ENCODE measurements at regions not wholly inside any gene's neighbourhood (a gene's known extent, or its start where the extent isn't known, plus 50 kb on each side); places are given as distances from the start of the nearest gene placed in this dataset.
"Not testable (repeated sequence)": the region's sequence is repeated elsewhere in the genome, so short reads cannot be mapped to it uniquely, and the experiment has no call there.

DNA sequence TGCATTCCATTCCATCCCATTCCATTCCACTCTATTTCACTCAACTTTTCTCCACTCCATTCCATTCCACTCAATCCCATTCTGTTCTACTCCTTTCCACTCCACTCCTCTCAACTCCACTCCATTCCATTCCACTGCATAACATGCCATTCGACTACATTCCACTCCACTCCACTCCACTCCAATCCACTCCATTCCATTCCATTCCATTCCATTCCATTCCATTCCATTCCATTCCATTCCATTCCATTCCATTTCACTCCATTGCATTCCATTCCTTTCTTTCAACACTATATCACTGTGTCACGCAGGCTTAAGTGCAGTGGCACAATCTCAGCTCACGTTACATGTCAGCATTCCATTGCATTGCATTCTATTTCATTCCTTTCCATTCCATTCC lies 1430.4 kb downstream of the TSPY10 start:
- not testable (repeated sequence) for H3K27ac Mint-ChIP-seq, H3K27me3 Mint-ChIP-seq, H3K36me3 Mint-ChIP-seq, H3K4me1 Mint-ChIP-seq, H3K4me3 Mint-ChIP-seq, ATAC-seq
- H3K9me3 Mint-ChIP-seq: peaks cover 84% of the 10 kb centered on the region

DNA sequence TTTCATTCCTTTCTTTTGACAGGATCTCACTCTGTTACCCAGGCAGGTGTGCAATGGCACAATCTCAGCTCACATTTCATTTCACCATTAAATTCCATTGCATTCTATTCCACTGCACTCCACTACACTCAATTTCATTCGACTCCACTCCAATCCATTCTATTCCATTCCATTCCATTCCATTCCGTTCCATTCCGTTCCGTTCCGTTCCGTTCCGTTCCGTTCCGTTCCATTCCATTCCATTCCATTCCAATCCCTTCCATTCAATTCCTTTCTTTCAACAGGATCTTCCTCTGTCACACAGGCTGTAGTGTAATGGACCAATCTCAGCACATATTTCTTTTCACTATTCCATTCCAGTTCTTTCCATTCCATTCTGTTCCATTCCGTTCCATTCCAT lies 1445.7 kb downstream of the TSPY10 start:
- H3K4me3 Mint-ChIP-seq: no peak overlapping the region
- H3K4me1 Mint-ChIP-seq: no peaks in the 10 kb centered on the region
- no peak overlapping the region for H3K27ac Mint-ChIP-seq
- ATAC-seq: no peak
- no peaks in the 10 kb centered on the region for H3K27me3 Mint-ChIP-seq
- peaks cover 14% of the 10 kb centered on the region for H3K36me3 Mint-ChIP-seq
- peaks cover 94% of the 10 kb centered on the region for H3K9me3 Mint-ChIP-seq

DNA sequence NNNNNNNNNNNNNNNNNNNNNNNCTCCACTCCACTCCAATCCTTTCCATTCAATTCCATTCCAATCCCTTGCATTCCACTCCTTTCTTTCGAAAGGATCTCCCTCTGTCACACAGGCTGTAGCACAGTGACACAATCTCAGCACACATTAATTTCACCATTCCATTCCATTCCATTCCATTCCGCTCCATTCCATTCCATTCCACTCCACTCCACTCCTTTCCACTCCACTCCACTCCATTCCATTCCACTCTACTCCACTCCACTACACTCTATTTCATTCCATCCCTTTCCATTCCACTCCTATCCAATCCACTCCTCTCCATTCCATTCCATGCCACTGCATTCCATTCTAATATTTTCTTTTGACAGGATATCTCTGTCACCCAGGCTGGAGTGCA lies 1459.0 kb downstream of the TSPY10 start:
- no peaks in the 10 kb centered on the region for H3K4me1 Mint-ChIP-seq
- H3K4me3 Mint-ChIP-seq: no peak overlapping the region
- no peak overlapping the region for H3K27ac Mint-ChIP-seq
- peaks cover 100% of the 10 kb centered on the region for H3K9me3 Mint-ChIP-seq
- peaks cover 20% of the 10 kb centered on the region for H3K36me3 Mint-ChIP-seq
- no peak for ATAC-seq
- H3K27me3 Mint-ChIP-seq: no peaks in the 10 kb centered on the region

DNA sequence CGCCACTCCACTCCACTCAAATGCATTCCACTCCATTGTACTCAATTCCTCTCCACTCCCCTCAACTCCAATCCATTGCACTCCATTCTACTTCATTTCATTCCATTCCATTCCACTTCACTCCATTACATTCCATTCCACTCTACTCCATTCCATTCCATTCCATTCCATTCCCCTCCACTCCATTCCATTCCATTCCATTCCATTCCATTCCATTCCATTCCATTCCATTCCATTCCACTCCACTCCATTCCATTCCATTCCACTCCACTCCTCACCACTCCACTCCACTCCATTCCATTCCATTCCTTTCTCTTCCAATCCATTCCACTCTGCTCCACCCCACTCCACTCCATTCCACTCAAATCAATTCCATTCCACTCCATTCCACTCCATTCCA lies 1459.9 kb downstream of the TSPY10 start:
- ATAC-seq: peak; percentile 48
- H3K27me3 Mint-ChIP-seq: no peaks in the 10 kb centered on the region
- H3K27ac Mint-ChIP-seq: no peak overlapping the region
- no peak overlapping the region for H3K4me3 Mint-ChIP-seq
- H3K4me1 Mint-ChIP-seq: no peaks in the 10 kb centered on the region
- H3K9me3 Mint-ChIP-seq: peaks cover 100% of the 10 kb centered on the region
- peaks cover 13% of the 10 kb centered on the region for H3K36me3 Mint-ChIP-seq

DNA sequence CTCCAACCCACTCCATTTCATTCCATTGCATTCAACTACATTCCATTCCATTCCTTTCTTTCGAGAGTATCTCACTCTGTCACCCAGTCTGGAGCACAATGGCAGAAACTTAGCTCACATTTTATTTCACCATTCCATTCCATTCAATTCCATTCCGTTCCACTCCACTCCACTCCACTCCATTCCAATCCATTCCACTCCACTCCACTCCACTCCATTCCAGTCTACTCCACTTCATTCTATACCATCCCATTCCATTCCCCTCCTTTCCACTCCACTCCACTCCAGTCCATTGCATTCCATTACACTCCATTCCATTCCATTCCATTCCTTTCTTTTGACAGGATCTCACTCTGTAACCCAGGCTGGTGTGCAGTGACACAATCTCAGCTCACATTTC lies 1466.3 kb downstream of the TSPY10 start:
- peaks cover 100% of the 10 kb centered on the region for H3K9me3 Mint-ChIP-seq
- no peak overlapping the region for H3K4me3 Mint-ChIP-seq
- H3K4me1 Mint-ChIP-seq: no peaks in the 10 kb centered on the region
- ATAC-seq: no peak
- peaks cover 7% of the 10 kb centered on the region for H3K36me3 Mint-ChIP-seq
- H3K27me3 Mint-ChIP-seq: no peaks in the 10 kb centered on the region
- H3K27ac Mint-ChIP-seq: no peak overlapping the region

DNA sequence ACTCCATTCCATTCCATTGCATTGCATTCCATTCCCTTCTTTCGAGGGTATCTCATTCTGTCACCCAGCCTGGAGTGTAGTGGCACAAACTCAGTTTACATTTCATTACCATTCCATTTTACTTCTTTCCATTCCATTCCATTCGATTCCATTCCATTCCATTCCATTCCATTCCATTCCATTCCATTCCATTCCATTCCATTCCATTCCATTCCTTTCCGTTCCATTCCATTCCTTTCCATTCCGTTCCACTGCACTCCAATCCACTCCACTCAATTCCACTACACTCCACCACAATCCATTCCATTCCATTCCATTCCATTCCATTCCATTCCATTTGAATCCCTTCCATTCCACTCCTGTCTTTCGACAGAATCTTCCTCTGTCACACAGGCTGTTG lies 1472.0 kb downstream of the TSPY10 start:
- not testable (repeated sequence) for H3K4me3 Mint-ChIP-seq, H3K27me3 Mint-ChIP-seq, H3K27ac Mint-ChIP-seq, H3K36me3 Mint-ChIP-seq, H3K4me1 Mint-ChIP-seq, ATAC-seq
- H3K9me3 Mint-ChIP-seq: peaks cover 85% of the 10 kb centered on the region

- H3K27ac Mint-ChIP-seq, ATAC-seq, H3K27me3 Mint-ChIP-seq, H3K36me3 Mint-ChIP-seq, H3K4me1 Mint-ChIP-seq, H3K4me3 Mint-ChIP-seq: not testable (repeated sequence)
- H3K9me3 Mint-ChIP-seq: peaks cover 94% of the 10 kb centered on the region
Observed at GRCh38 chrY:11014229-11014628, 1486.5 kb downstream of the TSPY10 start.

DNA sequence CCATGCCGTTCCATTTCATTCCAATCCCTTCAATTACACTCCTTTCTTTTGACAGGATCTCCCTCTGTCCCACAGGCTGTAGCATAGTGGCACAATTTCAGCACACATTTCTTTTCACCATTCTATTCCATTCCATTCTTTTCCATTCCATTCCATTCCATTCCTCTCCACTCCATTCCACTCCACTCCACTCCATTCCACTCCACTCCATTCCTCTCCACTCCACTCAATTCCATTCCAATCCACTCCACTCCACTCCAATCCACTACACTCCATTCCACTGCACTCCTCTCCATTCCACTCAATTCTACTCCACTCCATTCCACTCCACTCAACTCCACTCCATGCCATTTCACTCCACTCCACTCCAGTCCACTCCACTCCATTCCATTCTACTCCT lies 1495.1 kb downstream of the TSPY10 start:
- peaks cover 90% of the 10 kb centered on the region for H3K9me3 Mint-ChIP-seq
- H3K4me1 Mint-ChIP-seq: no peaks in the 10 kb centered on the region
- ATAC-seq: no peak
- H3K27ac Mint-ChIP-seq: no peak overlapping the region
- H3K36me3 Mint-ChIP-seq: no peaks in the 10 kb centered on the region
- H3K4me3 Mint-ChIP-seq: no peak overlapping the region
- H3K27me3 Mint-ChIP-seq: no peaks in the 10 kb centered on the region

DNA sequence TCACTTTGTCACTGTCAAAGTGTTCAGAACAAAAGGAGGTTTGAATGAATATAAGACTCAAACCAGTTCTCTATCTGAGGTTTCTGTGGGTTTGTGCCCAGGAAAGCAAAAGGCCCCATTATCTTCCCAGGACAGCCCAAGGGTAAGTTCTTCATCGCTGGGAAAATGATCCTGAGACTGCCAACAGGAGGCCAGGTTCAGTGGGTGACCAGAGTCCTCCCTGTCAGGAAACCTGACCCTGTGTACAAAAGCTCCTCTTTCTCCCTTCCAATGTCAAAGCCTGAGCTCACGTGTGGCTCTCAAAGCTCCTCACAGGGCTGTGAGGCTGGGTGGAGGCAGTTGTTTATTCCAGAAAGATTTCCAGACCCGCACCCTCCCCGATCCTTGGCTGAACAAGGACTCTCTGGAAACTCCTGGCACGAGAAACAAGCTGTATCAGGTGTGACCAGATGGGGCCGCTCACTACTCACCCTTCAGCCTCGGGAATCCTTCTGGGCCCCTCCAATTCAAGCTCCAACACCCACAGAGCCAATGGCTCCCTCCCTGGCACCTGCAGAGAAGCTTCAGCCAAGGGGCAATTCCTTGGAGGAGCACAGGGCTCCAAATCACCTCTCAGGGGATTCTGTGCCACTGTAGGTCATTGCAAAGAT lies 1516.7 kb downstream of the TSPY10 start:
- no peak for ATAC-seq
- H3K27me3 Mint-ChIP-seq: no peaks in the 10 kb centered on the region

DNA sequence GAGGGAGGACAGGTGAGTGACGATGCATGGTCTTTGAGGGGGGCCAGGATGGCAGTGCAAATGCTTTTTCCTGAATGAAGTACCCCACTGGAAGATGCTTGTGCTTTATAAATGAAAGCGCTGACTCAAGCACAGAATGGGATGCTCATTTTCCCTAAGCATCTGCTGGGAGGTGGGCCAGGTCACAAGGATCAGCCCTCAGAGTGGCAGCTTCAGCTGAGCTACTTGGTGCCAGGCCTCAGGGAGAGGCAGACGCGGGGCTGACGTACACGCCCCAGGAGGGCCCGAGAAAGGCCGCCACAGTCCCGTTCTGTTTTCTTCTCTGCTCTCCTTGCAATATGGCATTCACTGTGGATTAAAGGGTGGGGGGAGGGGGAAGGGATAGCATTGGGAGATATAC lies 1535.8 kb downstream of the TSPY10 start:
- Mint-ChIP-seq H3K4me3 (no peak overlapping the region), H3K27me3 (no peaks in the 10 kb centered on the region), H3K4me1 (no peaks in the 10 kb centered on the region), H3K27ac (no peak overlapping the region), H3K9me3 (peaks cover 3% of the 10 kb centered on the region), H3K36me3 (no peaks in the 10 kb centered on the region)
- no peak for ATAC-seq

More for the DNA sequence above, 1516.7 kb downstream of the TSPY10 start:
- H3K4me1 Mint-ChIP-seq: no peaks in the 10 kb centered on the region
- H3K27ac Mint-ChIP-seq: no peak overlapping the region
- no peaks in the 10 kb centered on the region for H3K36me3 Mint-ChIP-seq
- peaks cover 26% of the 10 kb centered on the region for H3K9me3 Mint-ChIP-seq
- H3K4me3 Mint-ChIP-seq: no peak overlapping the region

- H3K27me3 Mint-ChIP-seq: no peaks in the 10 kb centered on the region
- H3K27ac Mint-ChIP-seq: no peak overlapping the region
- H3K9me3 Mint-ChIP-seq: peaks cover 3% of the 10 kb centered on the region
- ATAC-seq: no peak
- no peaks in the 10 kb centered on the region for H3K36me3 Mint-ChIP-seq
- no peaks in the 10 kb centered on the region for H3K4me1 Mint-ChIP-seq
- no peak overlapping the region for H3K4me3 Mint-ChIP-seq
Observed at GRCh38 chrY:11063960-11064359, 1536.3 kb downstream of the TSPY10 start.

DNA sequence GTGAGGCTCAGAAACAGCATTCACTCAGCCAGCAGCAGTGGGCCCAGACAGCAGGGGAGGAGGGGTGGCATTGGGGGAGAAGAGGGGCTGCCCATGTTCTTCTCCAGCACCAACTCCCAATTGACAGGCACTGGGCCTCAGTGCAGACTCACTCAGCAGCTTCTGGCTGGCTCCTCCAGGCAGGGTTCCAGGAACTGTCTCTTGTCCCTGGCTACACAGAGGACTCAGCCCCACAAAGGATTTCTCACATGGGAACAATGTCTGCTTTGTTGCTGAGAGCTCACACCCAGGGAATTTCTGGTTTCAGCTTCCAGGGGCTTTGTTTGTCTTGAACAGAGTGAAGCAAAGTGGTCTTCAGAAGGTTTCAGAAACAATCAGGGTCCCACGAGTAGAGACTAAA lies 1536.7 kb downstream of the TSPY10 start:
- no peaks in the 10 kb centered on the region for H3K4me1 Mint-ChIP-seq
- H3K36me3 Mint-ChIP-seq: no peaks in the 10 kb centered on the region
- ATAC-seq: no peak
- no peak overlapping the region for H3K27ac Mint-ChIP-seq
- peaks cover 3% of the 10 kb centered on the region for H3K9me3 Mint-ChIP-seq
- H3K27me3 Mint-ChIP-seq: no peaks in the 10 kb centered on the region
- H3K4me3 Mint-ChIP-seq: no peak overlapping the region

DNA sequence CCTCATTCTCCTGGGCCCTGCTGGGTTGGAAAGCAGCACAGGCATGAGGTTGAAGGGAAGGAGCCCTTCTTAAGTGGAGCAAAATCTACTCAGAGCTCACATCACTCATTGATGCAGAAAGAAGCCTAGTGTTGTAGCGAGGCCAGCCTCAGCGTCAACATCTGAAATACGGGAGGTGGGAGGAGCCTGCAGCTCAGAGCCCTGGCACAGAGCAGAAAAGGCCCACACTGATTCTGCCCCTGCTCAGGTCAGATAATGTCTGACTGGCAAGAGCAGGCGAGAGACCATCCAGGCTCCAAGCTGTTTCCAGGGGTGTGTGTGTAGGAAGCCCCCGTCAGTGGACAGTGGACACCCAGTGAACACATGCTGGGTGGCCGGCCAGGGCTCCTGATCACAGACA lies 1541.6 kb downstream of the TSPY10 start:
- ATAC-seq: no peak
- no peaks in the 10 kb centered on the region for H3K4me1 Mint-ChIP-seq
- no peaks in the 10 kb centered on the region for H3K36me3 Mint-ChIP-seq
- no peaks in the 10 kb centered on the region for H3K27me3 Mint-ChIP-seq
- no peak overlapping the region for H3K27ac Mint-ChIP-seq
- H3K9me3 Mint-ChIP-seq: peaks cover 4% of the 10 kb centered on the region
- no peak overlapping the region for H3K4me3 Mint-ChIP-seq

DNA sequence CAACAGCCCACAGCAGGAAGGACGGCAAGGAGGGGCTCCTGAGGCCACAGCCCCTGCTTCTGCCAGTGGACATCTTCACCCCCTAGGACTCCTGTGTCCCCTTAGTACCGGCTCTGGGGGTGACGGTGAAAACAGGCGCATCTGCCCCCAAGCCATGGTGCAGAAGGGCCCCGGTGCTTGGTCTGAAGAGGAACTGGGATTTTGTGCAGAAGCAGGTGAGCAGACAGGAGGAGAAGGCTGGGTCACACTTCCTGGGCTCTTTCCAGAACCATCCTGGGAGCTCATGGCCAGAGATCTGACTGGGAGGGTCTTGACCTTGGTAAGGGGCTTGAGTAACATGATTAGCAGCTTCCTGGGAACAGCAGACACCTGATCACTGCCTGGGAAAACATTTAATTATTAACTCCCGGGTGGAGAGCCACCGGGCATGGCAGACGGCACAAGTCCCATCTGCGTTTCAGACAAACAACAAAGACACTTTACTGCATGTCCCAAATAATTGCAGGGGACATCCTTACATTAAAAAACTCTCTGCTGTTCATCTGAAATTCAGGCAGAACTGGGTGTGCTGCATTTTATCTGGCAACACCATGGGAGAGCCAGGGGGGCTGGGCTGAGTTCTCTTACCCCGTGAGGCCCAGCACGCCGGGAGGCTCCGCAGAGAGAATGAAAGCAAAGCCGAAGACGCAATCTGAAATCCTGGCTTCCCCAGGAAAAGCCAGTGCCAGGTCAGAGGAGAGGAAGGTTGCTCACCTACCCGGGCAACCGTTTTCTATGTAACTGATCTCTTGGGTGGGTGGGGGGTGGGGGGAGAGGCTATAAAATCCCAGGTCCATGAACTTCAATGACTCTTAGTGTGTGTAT lies 1542.8 kb downstream of the TSPY10 start:
- Mint-ChIP-seq H3K9me3 (peaks cover 4% of the 10 kb centered on the region), H3K36me3 (no peaks in the 10 kb centered on the region), H3K4me3 (no peak overlapping the region), H3K4me1 (no peaks in the 10 kb centered on the region), H3K27me3 (no peaks in the 10 kb centered on the region), H3K27ac (no peak overlapping the region)
- no peak for ATAC-seq

DNA sequence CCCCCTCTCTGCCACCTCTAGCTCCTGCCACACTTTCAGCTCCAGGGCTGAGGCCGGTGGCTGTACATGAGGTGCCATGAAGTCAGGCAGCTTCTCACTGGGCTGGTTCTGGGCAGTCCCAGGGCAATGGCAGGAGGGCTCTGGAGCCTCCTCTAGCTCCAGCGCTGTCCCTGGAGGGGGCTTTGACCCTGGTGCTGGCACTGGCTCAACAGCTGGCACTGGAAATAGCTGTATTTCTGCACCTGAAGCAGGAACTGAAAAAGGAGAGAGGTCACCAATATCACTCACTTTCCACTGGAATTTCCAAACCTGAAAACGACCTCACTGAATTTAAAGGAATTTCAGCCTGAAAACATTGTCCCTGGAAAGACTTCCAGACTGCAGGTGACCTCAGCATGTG lies 1558.1 kb downstream of the TSPY10 start:
- not testable (repeated sequence) for ATAC-seq, H3K4me3 Mint-ChIP-seq, H3K4me1 Mint-ChIP-seq, H3K27ac Mint-ChIP-seq, H3K27me3 Mint-ChIP-seq, H3K9me3 Mint-ChIP-seq, H3K36me3 Mint-ChIP-seq

- not testable (repeated sequence) for H3K27me3 Mint-ChIP-seq, H3K4me1 Mint-ChIP-seq, ATAC-seq, H3K36me3 Mint-ChIP-seq, H3K4me3 Mint-ChIP-seq, H3K9me3 Mint-ChIP-seq, H3K27ac Mint-ChIP-seq
Observed at GRCh38 chrY:11097498-11097897, 1569.8 kb downstream of the TSPY10 start.

Measured in stimulated activated memory B cell treated with anti-CD40 and anti-IgM and Interleukin-4, amounts not matched to agents 10 μg/mL and 1 μg/mL and 100 μg/mL, for 72 hours (primary cell).